GM18858 (cell line): ENCODE measurements at regions not wholly inside any gene's neighbourhood (a gene's known extent, or its start where the extent isn't known, plus 50 kb on each side); places are given as distances from the start of the nearest gene placed in this dataset.

Source experiments
- ATAC-seq: cut with Tn5 transposase; IDR thresholded peaks from one replicate; pipeline ENCODE4 v1.9.1; 2021; ENCODE audit not compliant: unreplicated experiment

DNA sequence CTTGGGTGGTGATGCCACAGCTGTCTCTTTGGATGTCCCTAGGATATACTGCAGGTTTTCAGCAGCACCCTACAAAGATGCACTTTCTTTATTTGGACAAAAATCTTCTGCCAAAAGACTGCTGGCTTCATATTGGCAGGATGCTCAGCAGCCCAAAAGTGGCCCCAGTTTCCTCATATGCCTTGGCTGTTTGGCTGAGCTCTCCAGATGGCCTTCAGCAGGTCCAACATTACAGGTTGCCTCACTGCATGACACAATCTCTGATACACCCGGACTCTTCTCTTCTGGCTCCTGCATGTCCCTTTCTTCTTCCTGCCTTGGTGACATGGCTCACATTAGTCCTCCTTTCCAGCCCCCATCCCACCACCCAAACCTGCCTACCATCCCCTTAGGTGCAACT, 323.7 kb upstream of the CDH4 start:
- ATAC-seq: no peak

DNA sequence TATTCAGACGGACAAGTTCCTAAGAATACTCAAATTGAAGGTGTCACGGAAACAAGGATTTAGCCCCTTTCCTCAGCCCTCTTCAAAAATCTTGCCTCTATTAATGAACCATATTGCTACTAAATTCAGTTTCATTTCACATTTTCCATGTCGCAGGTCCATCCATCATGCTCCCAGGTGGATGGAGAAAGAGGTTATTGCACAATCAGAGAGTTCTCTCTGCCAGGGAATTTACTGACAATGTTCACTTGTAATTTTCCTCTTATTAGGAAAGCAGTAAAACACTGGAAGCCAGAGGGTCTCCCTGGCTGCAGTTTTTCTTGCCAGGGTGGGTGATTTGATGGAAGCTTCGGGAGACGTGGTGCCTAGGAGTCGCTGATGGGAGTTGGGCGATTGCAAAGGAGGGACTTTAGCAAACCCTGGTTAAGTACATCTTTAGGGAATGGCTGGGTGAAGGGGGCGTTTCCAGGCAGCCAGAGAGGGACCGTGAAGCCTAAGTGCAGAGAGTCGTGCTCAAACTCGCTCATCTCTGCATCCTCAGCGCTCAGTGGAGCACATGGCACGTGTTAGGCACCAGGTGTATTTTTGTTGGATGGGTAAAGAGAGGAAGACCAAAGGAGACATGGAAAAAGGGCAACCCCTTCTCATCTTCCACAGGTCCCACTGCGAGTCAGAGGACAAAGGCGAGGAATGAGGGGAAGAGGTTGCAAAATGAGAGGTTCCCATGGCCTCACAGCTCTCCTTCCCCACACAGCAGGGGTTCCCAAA, 321.9 kb upstream of the CDH4 start:
- ATAC-seq: no peak

DNA sequence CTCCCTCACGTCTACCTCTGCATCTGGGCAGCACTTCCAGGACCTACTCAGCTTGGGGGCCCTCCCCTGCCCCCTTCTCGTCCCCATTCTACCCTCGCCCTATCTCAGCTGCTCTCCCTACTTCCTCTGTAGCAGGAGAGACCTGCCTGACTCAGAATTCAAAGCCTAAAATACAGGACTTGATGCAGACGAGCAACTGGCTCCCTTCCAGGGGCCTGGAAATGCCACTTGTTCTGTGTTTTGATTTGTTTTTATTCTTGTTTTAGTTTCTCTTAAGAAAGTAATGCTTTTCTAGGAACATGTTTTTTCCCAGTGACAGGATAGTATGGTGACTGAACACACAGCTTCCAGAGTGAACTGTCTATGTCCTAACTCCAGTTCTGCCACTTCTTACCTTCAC, 320.4 kb upstream of the CDH4 start:
- ATAC-seq: no peak

DNA sequence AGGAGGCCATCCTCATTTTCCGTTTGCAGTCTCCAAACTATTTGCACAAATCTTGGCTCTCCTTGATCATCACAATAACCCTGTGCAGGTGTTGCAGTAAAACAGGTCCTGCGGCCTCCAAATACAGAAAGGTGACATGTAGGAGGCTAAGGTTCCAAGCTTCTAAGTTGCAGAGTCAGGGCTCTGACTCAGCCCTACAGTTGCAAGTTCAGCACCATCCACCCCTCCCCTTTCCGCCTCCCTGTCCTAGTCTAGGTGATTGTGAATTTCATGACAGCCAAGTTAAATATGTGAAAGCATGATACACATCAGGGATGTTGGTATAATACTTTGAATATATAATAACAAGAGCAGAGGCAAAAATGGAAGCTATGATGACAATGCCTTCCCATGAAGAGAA, 317.3 kb upstream of the CDH4 start:
- no peak for ATAC-seq

DNA sequence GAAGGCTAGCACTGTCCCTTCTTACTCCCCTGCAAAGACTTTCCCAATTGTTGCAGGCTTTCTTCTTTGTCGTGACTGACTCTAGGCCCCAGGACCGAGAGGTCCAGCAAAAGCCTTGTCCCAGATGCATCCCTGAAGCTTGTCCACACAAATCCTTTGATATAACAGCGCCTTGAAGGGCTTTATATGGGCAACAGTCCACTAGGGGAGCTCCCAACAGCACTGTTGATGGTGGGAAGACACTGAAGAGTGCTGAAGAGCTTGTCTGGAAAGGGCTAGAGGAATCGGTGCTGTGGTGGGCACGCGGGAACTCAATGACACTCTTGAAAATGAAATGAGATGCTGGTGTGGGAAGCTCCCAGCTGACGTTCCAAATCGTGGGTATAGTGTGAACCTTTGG, 316.1 kb upstream of the CDH4 start:
- no peak for ATAC-seq

DNA sequence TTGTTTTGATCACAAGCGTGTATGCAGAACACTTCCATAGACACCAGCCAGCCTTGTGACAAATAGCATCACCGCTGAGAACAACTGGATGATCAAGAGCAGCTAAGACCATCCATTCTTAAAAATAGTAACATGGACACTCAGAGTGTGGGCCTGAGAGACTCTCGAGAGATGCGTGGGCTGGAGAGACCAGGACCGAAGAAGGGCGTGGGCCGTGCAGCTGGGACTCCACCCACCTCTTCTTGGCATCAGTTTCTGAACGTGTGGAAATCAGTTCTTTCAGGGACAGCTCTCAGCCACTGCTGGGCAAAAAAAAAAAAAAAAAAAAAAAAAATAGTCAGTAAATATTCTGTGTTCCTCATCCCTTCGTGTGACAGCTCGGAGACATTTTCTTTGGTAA, 314.5 kb upstream of the CDH4 start:
- no peak for ATAC-seq

DNA sequence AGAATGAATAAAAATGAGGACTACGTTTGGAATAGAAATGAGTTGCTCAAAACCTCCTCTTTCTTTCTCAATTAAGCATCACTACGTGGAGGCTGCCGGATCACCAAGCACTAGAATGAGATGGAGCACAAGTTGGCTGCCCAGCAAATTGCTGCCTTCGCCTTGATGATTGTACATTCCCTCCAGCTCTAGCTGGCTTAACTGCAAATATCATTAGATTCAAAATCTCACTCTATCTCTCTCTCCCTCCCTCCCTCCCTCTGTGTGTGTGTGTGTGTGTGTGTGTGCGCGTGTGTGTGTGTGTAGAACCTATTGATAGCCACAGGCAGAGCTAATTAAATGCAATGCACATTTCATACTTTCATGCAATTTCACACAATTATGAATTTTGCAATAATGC, 310.7 kb upstream of the CDH4 start:
- ATAC-seq: no peak

DNA sequence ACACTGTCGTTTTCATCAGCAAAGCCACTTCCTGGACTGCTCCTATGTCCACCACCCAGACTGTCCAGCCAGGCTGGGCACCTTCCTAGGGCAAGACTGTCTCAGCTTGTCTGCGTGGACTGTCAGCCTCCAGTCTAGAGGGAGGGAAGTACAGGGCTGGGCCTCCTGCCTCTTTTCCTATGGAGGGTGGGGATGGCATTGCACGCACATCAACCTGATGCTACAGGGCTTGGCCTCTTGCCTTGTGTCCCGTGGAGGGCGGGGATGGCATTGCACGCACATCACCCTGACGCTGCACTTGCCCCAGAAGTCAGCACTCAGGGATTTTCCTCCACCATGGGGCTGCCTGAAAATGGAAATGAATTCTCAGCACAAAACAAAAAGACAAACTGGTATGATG, 304.2 kb upstream of the CDH4 start:
- no peak for ATAC-seq

DNA sequence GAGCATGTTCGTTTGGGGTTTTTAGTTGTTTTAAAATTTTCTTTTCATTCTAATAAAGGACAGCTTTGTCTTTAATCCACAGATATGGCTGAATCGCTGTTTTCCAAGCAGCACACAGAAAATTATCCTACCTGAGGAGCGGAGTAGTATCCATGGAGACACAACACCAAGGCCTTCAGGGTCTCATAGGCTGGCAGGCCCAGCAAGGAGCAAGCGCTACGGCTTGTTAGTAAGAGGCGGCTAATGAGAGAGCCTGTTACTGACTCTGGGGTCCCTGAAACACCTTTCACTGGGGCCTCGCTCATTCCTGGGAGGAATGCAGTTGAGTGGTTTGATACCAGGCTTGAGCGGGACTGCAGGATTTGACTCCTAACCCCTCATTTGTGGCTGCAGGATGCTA, 303.8 kb upstream of the CDH4 start:
- no peak for ATAC-seq

DNA sequence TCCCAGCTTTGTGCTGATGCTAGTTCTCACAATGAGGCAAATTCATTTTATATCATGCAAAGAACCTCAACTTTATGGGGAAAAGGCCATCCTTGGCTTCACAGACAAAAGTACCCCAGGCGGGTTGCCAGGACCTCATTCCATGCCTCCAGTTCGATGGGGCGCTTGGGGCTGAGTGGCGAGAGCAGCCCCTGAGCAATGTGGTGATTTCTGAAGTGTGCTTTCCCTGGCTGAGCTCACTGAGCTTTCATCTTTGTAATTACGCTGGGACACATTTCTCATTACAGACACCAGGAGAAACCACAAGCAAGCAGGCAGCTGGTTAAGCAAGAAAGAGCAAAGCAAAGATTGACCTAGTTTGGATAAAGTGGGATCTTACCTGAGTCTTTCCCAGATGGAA, 301.5 kb upstream of the CDH4 start:
- ATAC-seq: no peak

DNA sequence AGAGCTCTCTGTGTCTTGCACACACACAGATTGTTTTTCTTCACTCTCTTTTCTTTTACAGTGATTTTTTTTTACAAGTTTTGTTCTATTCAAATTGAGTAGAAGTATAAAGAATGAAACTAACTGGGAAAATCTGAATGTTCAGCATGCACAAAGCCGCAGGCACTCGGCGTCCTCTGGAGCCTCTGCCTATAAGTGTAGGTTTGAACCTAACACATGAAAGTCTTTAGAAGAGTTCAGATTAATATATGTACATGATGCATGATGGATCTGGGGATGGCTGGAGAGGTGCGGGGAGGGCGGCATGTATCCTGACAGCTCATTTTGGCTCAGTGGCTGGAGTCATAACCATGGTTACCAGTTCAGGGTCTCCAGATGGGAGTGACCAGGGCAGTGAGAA, 301.1 kb upstream of the CDH4 start:
- ATAC-seq: no peak

DNA sequence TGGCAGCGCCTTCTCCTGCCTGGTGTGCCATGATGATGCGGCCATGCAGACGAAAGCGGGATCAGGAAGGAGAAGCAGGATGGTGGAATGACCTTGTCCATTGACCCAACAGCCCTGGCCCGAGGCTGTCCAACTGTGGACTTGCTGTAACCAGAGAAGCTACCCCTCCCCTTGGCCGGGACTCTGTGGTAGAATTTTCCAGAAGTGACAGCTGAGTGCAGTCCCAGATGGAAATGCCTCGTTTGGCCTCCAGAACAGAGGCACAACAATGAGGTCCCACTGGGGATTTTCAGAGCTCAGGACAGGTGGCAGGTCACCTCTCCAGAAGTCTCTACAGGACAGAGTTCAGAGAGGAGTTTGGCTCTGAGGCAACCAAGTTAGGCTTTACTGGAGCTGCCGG, 299.2 kb upstream of the CDH4 start:
- no peak for ATAC-seq

DNA sequence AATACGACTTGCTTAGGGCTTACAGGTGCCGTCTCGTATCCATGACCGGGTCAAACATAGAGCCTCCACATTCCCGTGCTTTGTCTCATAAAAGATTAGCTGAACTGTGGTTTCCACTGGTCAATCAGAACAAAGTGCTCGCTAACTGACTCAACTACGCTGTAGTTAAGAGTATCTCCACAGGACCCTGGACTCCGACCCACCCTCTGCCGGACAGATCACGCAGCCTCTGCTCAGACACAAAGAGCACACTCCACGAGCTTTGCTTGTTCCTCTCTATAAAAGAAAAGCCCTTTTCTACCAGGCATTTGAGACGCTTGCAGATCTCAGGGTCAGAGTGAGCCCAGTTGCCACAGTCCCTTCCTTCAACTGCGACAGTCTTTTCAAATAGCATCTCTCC, 298.7 kb upstream of the CDH4 start:
- ATAC-seq: no peak

DNA sequence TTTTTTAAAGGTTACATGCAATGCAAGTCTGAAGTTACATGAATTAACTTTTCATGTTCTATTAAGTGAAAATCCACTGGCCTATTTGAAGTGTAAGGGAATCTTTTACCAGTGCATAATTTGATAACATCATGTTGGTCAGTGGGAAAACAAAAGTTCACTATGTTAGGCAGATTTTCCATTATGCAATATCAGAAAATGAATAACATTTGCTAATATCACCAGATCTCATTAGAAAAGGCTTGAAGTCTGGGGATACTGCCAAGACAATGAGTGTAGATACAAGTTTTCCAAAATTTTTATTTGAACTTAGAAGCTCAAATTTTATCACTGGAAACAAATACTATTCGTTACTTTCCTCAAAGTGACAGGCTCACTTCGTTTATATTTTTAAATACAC, 296.4 kb upstream of the CDH4 start:
- no peak for ATAC-seq

DNA sequence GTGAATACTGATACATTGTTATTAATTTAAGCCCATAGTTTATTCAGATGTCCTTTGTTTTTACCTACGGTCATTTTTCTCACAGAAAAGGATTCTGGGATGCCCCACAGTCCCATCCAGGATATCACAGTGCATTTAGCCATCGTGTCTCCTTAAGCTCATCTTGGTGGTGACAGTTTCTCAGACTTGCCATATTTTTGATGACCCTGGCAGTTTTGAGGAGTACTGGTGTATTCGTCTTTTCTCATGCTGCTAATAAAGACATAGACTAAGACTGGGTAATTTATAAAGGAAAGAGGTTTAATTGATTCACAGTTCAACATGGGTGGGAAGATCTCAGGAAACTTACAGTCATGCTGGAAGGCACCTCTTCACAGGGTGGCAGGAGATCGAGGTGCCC, 295.9 kb upstream of the CDH4 start:
- ATAC-seq: no peak

DNA sequence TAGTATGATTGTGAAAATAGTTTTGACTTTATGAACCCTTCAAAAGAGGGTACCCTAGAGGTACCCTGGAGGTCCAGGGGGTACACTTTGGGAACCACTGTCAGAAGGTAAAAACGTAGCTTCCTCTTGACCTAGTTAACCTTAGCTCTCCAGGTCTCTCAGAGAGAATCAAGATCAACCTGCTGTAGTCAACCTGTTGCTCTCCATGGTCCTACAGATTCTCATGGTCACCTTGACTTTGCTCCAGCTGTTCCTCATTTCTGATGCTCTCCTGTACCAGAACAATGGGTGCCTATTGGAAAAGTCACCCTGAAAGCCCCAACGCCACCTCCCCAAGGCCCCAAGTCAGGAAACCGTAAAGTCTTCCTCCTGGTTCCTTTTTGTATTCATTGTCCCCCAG, 294.4 kb upstream of the CDH4 start:
- ATAC-seq: no peak

DNA sequence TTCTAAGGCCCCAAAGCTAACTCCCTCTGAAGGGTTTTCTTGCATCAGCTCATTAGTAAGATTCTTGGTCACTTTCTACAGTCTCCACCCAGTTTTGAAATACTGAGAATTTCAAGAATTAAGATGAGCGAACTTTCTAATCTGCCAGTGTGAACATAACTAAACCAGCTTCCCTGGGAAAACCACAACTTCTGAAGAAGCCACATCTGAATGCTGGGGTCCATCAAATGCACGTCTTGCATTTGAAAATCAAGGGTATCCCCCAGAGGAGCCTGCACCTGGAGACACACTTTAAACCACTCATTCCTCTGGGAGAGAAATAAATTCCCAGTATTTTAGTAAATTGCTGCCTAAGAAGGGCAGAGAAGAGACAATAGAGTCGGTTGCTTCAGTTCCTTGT, 292.1 kb upstream of the CDH4 start:
- ATAC-seq: no peak

DNA sequence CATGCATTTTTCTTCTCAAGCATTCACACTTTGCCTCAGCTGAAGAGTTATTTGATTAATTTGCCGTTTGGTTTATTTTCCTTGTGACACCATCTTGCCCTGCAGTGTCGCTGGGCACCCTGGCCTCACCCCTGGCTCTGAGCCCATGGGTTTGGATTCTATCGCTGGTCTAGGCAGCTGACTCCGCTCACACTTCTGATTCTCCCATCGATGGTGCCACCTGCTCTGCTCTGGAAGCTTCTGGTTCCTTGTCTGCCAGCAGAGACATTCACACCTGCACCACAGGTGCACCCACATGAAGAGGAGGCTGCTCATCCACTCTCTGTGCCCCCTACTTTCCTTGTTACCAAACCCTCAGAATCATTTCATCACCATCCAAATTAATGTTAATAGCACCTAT, 291.6 kb upstream of the CDH4 start:
- ATAC-seq: no peak

DNA sequence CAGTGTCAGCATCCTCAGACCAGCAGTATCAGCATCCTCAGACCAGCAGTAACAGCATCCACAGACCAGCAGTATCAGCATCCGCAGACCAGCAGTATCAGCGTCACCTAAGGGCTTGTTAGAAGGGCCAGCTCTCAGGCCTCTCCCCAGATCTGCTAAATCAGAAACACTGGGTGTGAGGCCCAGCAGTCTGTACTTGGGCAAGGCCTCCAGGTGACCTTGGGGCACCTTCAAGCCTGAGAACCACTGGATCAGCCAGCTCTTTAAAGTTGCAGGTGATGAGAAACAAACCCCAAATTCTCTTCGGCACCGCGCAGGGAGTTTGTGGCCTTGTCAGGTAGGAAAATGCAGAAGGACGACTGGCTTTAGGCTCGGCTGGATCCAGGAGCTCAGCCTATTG, 290.5 kb upstream of the CDH4 start:
- ATAC-seq: no peak

DNA sequence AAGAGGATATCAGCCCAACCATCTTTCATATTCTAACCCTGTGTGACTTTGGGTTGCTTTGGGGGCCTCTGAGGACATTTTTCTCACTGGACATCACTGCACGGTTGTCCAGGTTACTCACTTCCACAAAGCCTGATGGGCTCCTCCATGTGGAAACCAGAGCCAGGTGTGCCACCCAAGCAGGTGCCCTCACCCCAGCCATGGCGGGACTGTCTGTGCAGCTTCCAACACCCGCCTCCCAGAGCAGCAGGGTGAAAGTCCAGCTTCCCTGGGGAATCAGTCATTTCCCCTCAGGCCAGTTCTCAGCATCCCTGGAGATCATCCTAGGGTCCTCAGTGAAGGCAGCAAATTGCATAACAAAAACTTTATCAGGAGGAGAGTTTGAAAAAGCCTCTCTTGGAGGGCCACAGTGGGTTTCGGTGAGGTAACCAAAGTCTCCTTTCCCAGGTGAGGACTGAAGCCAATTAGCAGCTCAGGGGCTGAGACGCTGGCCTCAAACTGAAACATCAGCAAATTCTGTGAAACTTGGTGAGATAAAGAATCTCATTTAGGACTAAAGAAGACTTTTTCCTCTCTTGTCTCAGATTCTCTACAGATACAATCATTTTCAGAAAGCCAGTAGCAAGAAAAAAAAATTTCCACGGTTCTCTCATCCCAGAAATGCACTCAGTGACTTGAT, 289.6 kb upstream of the CDH4 start:
- ATAC-seq: no peak

DNA sequence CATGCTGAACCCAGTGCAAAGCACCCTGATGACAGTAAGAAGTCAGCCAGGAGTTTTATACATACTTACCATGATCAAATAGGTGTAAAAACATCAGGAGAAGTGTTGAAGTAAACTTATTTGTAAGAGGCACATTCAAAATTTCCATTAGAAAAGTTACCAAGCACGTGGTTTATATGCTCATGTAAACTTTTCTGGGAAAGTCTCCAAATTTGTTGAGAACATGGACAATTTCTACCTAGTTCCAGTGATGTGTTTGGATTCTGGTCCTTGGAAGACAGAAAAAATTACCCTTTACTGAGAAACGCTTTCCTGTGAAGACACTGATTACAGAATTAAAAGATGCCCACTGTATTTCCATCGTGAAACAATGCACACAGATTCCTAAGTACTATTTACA, 288.9 kb upstream of the CDH4 start:
- ATAC-seq: no peak

DNA sequence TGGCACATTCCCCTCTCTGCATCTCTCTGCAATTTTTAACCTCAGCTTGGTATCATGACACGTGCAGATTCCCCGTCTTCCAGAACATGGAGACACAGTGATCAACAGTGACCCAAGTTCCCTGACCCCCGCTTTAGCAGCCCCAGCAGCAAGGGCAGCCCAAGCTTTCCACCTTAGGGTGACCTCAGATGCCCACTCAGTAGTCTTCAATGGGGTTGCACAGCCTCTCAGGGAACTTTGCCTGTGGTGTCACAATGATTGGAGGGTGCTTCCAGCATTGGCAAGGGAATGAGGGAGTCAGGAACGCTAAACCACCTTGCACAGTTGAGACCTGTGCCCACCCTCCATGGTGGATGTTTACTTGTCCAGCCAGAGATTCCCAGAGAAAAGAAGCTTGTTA, 287.1 kb upstream of the CDH4 start:
- no peak for ATAC-seq

DNA sequence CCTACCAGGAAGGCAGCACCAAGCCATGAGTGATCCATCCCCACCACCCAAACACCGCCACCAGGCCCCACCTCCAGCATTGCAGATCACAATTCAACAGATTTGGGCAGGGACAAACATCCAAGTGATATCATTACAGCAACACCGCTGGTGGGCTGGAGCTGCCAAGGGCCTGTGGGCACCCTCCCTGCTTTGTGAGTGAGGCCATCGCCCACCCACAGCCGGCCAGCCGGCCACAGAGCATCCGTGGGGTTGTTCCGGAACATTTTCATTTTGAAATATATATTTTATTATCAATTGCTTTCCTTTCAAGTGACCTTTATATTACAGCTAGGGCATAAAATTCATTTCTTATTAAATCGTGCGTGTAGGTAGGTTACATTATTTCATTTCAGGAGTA, 286.0 kb upstream of the CDH4 start:
- ATAC-seq: no peak
